T-cell (primary cell): ENCODE measurements at regions not wholly inside any gene's neighbourhood (a gene's known extent, or its start where the extent isn't known, plus 50 kb on each side); places are given as distances from the start of the nearest gene placed in this dataset.

Experiments used
- ATAC-seq, 4 experiments: fragments of 200-7000 bp in 3 of 4; fragments of 150-1000 bp in 1 of 4; cut with Tn5 transposase; replicated peaks in 1 of 4; 1 replicate in 3 of 4; 2 replicates in 1 of 4; pipeline ENCODE4 v1.10.0; 2021; ENCODE audit warnings: moderate library complexity in 3 of 4, mild to moderate bottlenecking in 2 of 4, moderate number of reproducible peaks in 1 of 4
- CTCF ChIA-PET, 2 donors: fragments of 300-600 bp; sonication (Branson Sonifier 250); formaldehyde crosslinking; loops; one replicate each; lab custom pipeline; 2022; ENCODE audit warnings: antibody characterized with exemption in 2 of 2; lab: Charles Lee
- POLR2A ChIA-PET, 2 donors: fragments of 300-600 bp; sonication (Branson Sonifier 250); formaldehyde crosslinking; loops; one replicate each; lab custom pipeline; 2022; ENCODE audit warnings: antibody characterized with exemption in 2 of 2; lab: Charles Lee
- DNase-seq, 35 experiments: peaks; one replicate each; pipeline versions ENCODE4 v3.0.0 to v3.0.0-alpha.2; 2013 to 2023
- H3K27ac ChIP-seq: one replicate; pipeline ENCODE4 v1.5.1; 2013; ENCODE audit warnings: low read length
- H3K27me3 ChIP-seq, 2 experiments: replicated peaks in 1 of 2; 1 replicate in 1 of 2; 2 replicates in 1 of 2; pipeline versions ENCODE4 v1.6.1 to v1.7.0; 2013; ENCODE audit warnings: low read length in 1 of 2, mixed read lengths in 1 of 2; ENCODE audit not compliant: control insufficient read depth in 2 of 2, insufficient read depth in 2 of 2; ENCODE audit errors: extremely low read depth in 1 of 2
- H3K36me3 ChIP-seq, 2 donors: 1 replicate in 1 of 2; 2 replicates in 1 of 2; pipeline versions ENCODE4 v1.6.1 to v1.7.0; 2013; ENCODE audit warnings: low read length in 1 of 2; ENCODE audit not compliant: control insufficient read depth in 2 of 2, insufficient read depth in 1 of 2; ENCODE audit errors: extremely low read depth in 1 of 2
- H3K4me1 ChIP-seq, 2 experiments: 1 replicate in 1 of 2; 2 replicates in 1 of 2; pipeline versions ENCODE4 v1.6.1 to v1.7.0; 2013; ENCODE audit warnings: low read length in 2 of 2, mixed read lengths in 1 of 2; ENCODE audit not compliant: insufficient read depth in 2 of 2, control insufficient read depth in 1 of 2; ENCODE audit errors: extremely low read depth in 1 of 2
- H3K4me3 ChIP-seq, 2 donors: 1 replicate in 1 of 2; 2 replicates in 1 of 2; pipeline versions ENCODE4 v1.5.1 to v1.7.0; 2013; ENCODE audit warnings: mild to moderate bottlenecking in 2 of 2, low read length in 1 of 2, moderate library complexity in 1 of 2; ENCODE audit not compliant: control insufficient read depth in 1 of 2; ENCODE audit errors: extremely low read depth in 1 of 2
- H3K9me3 ChIP-seq: 2 replicates; pipeline ENCODE4 v1.7.0; 2013
- H3K27ac Mint-ChIP-seq, 2 donors: one replicate each; pipeline ENCODE4 v1.8.0; 2020 to 2021; ENCODE audit warnings: mild to moderate bottlenecking in 2 of 2, mixed read lengths in 2 of 2
- H3K27me3 Mint-ChIP-seq, 2 donors: one replicate each; pipeline ENCODE4 v1.8.0; 2021 to 2022; ENCODE audit warnings: mixed read lengths in 2 of 2
- H3K36me3 Mint-ChIP-seq: one replicate; pipeline ENCODE4 v1.8.0; 2021; ENCODE audit warnings: mixed read lengths
- H3K4me1 Mint-ChIP-seq, 3 donors: one replicate each; pipeline ENCODE4 v1.8.0; 2020 to 2022; ENCODE audit warnings: mixed read lengths in 3 of 3, mild to moderate bottlenecking in 1 of 3
- H3K4me3 Mint-ChIP-seq, 3 donors: one replicate each; pipeline ENCODE4 v1.8.0; 2020 to 2022; ENCODE audit warnings: mild to moderate bottlenecking in 3 of 3, mixed read lengths in 3 of 3, moderate library complexity in 3 of 3
- H3K9me3 Mint-ChIP-seq, 3 donors: one replicate each; pipeline ENCODE4 v1.8.0; 2020 to 2022; ENCODE audit warnings: mixed read lengths in 3 of 3
- WGBS: methylation state at CpG from one replicate; pipeline ENCODE4 v1.1.5; 2013; ENCODE audit warnings: missing lambda C conversion rate; ENCODE audit not compliant: insufficient coverage; 5-methylcytosine and 5-hydroxymethylcytosine counted together

DNA sequence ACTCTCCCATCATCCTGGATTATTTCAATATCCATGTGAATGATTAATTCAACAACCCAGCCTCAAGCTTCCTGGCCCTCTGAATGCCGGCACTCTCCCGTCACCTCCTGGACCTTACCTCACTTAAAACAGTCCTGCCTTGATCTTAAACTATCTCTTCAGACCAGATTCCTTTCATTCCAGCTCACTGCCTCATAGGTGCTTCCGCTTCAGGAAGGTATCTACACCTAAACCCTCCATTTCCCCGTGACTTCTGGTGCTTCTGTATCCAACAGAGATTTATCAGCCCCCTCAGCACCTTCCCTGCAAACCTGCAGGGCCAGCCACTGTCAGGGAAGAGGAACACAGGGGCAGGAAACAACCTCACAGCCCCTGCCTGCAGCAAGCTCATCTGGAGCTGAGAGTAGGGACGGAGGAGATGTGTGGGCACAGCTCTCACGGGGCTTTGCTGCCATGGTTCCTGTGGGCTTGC lies 98.9 kb upstream of the TJP1 start:
- ChIA-PET POLR2A (no interaction called here), CTCF (interaction anchor here (0.6 to 0.7 kb wide), 2 partner anchors 174 to 743 kb away, joined by 3 read pairs; no protein-coding TSS in a partner anchor)
- DNase-seq (no peak), ATAC-seq (no peak)
- Histone ChIP-seq H3K27ac (no peak overlapping the region), H3K9me3 (no peaks in the 10 kb centered on the region), H3K4me3 (no peak overlapping the region), H3K36me3 (no peaks in the 10 kb centered on the region), H3K27me3 (peaks cover 3 to 12% of the 10 kb centered on the region in 2 experiments), H3K4me1 (no peaks in the 10 kb centered on the region)
- H3K9me3 Mint-ChIP-seq = no peaks in the 10 kb centered on the region
- H3K36me3 Mint-ChIP-seq = no peaks in the 10 kb centered on the region
- WGBS = 58% methylated on average over 6 of the region's 6 CpGs
- peaks cover 20 to 53% of the 10 kb centered on the region in 2 donors for H3K27me3 Mint-ChIP-seq
- H3K4me3 Mint-ChIP-seq = no peak overlapping the region
- no peaks in the 10 kb centered on the region for H3K4me1 Mint-ChIP-seq
- no peak overlapping the region for H3K27ac Mint-ChIP-seq

DNA sequence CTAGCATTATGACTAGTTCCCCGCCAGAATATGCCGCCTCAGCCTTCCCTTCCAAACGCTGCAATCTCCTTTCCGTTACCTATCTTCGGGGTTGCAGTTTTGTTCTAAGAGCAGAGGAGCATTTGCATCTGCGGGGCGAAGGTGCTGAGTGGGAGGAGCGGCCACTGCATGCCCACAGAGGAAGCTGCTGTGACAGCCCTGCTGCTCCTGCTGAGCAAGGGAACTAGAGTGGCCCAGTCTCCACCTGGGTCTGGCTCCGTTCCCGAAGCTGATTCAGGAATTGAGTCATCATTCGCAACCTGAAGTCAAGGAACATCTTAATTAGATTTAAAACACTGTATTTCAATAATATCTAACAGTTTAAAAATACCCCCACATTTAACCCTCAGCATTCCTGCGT lies 98.2 kb upstream of the TJP1 start:
- POLR2A ChIA-PET = no interaction called here
- Histone ChIP-seq H3K4me1 (no peaks in the 10 kb centered on the region), H3K27ac (no peak overlapping the region), H3K4me3 (no peak overlapping the region), H3K27me3 (peaks cover 3 to 12% of the 10 kb centered on the region in 2 experiments), H3K36me3 (no peaks in the 10 kb centered on the region), H3K9me3 (no peaks in the 10 kb centered on the region)
- DNase-seq (no peak), ATAC-seq (no peak)
- Mint-ChIP-seq H3K9me3 (no peaks in the 10 kb centered on the region), H3K4me1 (no peaks in the 10 kb centered on the region), H3K4me3 (no peak overlapping the region), H3K27ac (no peak overlapping the region), H3K27me3 (peaks cover 15 to 47% of the 10 kb centered on the region in 2 donors), H3K36me3 (no peaks in the 10 kb centered on the region)
- WGBS = 28% methylated on average over 3 of the region's 12 CpGs
- CTCF ChIA-PET = no interaction called here

DNA sequence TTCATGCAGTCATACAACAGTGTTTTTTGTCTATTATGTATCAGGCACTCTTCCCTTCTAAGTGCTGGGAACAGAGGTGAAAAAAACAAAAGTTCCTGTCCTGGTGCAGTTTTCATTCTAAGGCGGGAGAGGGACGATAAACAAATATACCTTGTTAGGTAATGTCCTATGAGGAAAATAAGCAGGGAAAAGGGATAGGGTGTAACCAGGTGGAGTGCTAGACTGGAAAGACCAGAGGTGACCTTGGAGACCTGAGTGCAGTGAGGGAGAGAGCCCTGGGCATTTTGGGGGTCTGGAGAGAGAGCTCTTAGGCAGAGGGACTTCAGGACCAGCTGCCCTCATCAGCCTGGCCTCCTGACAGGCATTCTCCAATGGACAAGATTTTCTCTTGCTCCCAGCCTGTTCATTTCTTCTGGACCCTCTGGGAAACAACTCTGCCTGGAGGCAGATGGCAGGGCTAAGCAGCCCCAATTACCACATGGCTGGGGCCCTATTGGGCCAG lies 97.2 kb upstream of the TJP1 start:
- Histone ChIP-seq H3K36me3 (no peaks in the 10 kb centered on the region), H3K4me1 (no peaks in the 10 kb centered on the region), H3K27ac (no peak overlapping the region), H3K27me3 (peaks cover 3 to 10% of the 10 kb centered on the region in 2 experiments), H3K9me3 (no peaks in the 10 kb centered on the region), H3K4me3 (no peak overlapping the region)
- 100% methylated on average over 2 of the region's 2 CpGs for WGBS
- no peak for DNase-seq
- no peaks in the 10 kb centered on the region for H3K9me3 Mint-ChIP-seq
- ChIA-PET CTCF (no interaction called here), POLR2A (no interaction called here)
- H3K4me3 Mint-ChIP-seq = no peak overlapping the region
- no peaks in the 10 kb centered on the region for H3K4me1 Mint-ChIP-seq
- H3K27ac Mint-ChIP-seq = no peak overlapping the region
- no peaks in the 10 kb centered on the region for H3K36me3 Mint-ChIP-seq
- ATAC-seq = no peak
- H3K27me3 Mint-ChIP-seq = peaks cover 16 to 45% of the 10 kb centered on the region in 2 donors

DNA sequence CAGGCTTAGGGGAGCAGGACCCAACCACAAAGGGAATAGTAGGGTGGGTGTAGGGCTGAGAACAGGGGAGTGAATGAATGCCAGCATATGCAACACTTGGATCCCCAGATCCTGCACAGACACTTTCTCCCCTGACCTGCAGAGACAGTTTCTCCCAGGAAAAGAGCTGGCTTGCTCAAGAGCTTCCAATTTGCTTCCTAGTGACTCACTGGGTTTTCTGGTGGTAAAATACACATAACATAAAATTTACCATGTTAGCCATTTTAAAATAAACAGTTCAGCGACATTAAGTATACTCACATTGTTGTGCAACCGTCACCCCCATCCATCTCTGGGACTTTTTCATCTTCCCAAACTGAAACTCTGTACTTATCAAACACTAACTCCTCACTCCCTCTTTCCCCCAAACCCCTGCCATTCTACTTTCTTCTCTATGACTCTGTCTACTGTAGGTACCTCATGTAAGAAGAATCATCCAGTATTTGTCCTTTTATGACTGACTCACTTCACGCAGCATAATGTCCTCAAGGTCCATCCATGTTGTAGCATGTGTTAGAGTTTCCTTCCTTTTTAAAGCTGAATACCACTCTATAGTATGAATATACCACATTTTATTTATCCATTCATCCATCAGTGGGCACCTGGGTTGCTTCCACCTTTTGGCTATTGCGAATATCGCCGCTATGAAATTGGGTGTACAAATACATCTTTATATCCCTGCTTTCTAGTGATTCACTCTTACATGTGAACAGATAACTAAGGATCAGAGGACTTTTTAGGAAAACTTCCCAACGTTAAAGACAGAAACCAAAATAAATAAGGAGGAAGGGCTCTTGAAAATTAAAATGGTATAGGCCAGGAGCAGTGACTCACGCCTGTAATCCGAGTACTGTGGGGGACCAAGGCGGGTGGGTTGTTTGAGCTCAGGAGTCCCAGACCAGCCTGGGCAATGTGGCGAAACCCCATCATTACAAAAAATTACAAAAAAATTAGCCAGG lies 95.6 kb upstream of the TJP1 start:
- 95% methylated on average over 7 of the region's 11 CpGs for WGBS
- Mint-ChIP-seq H3K4me3 (no peak overlapping the region), H3K36me3 (no peaks in the 10 kb centered on the region), H3K4me1 (no peaks in the 10 kb centered on the region), H3K9me3 (no peaks in the 10 kb centered on the region), H3K27ac (no peak overlapping the region), H3K27me3 (peaks cover 26 to 46% of the 10 kb centered on the region in 2 donors)
- Histone ChIP-seq H3K27ac (no peak overlapping the region), H3K4me1 (no peaks in the 10 kb centered on the region), H3K4me3 (no peak overlapping the region), H3K36me3 (no peaks in the 10 kb centered on the region), H3K9me3 (no peaks in the 10 kb centered on the region), H3K27me3 (peaks cover 4 to 12% of the 10 kb centered on the region in 2 experiments)
- no peak for DNase-seq
- POLR2A ChIA-PET = no interaction called here
- ATAC-seq = no peak
- CTCF ChIA-PET = no interaction called here

DNA sequence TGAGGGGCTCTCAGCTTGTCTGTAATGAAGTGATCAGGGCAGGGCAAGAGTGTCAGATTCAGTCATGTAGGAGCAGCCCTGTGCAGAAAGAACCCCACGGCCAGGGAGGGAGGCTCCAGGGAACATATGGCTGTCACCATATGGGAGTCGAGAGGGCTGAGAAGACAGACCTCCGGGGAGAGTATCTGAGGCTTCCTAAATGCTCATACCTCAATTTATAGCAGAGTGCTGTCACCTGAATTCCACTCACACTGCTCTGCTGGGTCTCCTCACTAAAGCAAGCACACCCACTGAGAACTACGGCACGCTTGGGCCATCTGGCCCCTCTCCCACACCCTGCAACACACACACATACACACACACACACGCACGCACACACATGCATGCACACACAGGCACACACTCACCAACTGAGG lies 92.3 kb upstream of the TJP1 start:
- peaks cover 9 to 16% (median 11%) of the 10 kb centered on the region in 3 donors for H3K9me3 Mint-ChIP-seq
- H3K27ac ChIP-seq = no peak overlapping the region
- POLR2A ChIA-PET = no interaction called here
- no peaks in the 10 kb centered on the region for H3K4me1 Mint-ChIP-seq
- WGBS = 64% methylated on average over 7 of the region's 7 CpGs
- no peaks in the 10 kb centered on the region for H3K36me3 Mint-ChIP-seq
- CTCF ChIA-PET = interaction anchor here in 1 of 2 donors (1.1 kb wide), 1 partner anchor 11 kb away, joined by 3 read pairs; no protein-coding TSS in a partner anchor
- no peaks in the 10 kb centered on the region for H3K9me3 ChIP-seq
- H3K27me3 Mint-ChIP-seq = peaks cover 20 to 45% of the 10 kb centered on the region in 2 donors
- no peak overlapping the region for H3K27ac Mint-ChIP-seq
- H3K27me3 ChIP-seq = peaks cover 4 to 5% of the 10 kb centered on the region in 2 experiments
- DNase-seq (no peak), ATAC-seq (no peak)
- no peaks in the 10 kb centered on the region for H3K4me1 ChIP-seq
- no peak overlapping the region for H3K4me3 Mint-ChIP-seq
- H3K4me3 ChIP-seq = no peak overlapping the region
- no peaks in the 10 kb centered on the region for H3K36me3 ChIP-seq

GRCh38 chr15:29913528-29914135 lies 91.4 kb upstream of the TJP1 start:
- ChIA-PET POLR2A (no interaction called here), CTCF (interaction anchor here in 1 of 2 donors (1.1 kb wide), 1 partner anchor 12 kb away, joined by 3 read pairs; no protein-coding TSS in a partner anchor)
- Histone ChIP-seq H3K36me3 (no peaks in the 10 kb centered on the region), H3K4me3 (no peak overlapping the region), H3K4me1 (no peaks in the 10 kb centered on the region), H3K27me3 (peaks cover 4 to 5% of the 10 kb centered on the region in 2 experiments), H3K9me3 (no peaks in the 10 kb centered on the region), H3K27ac (no peak overlapping the region)
- H3K9me3 Mint-ChIP-seq = peaks cover 9 to 16% (median 11%) of the 10 kb centered on the region in 3 donors
- DNase-seq (no peak), ATAC-seq (no peak)
- no peaks in the 10 kb centered on the region for H3K4me1 Mint-ChIP-seq
- H3K4me3 Mint-ChIP-seq = no peak overlapping the region
- H3K27me3 Mint-ChIP-seq = peaks cover 15 to 37% of the 10 kb centered on the region in 2 donors
- no peak overlapping the region for H3K27ac Mint-ChIP-seq
- WGBS = 78% methylated on average over 1 of the region's 4 CpGs
- no peaks in the 10 kb centered on the region for H3K36me3 Mint-ChIP-seq
